ENCODE measurements at regions not wholly inside any gene's neighbourhood (a gene's known extent, or its start where the extent isn't known, plus 50 kb on each side); places are given as distances from the start of the nearest gene placed in this dataset.

GRCh38 chr11:81942646-81943045, 791.0 kb downstream of the FAM181B start:
- WGBS, 2 experiments (ENCODE audit: extremely low coverage in 2 of 2, insufficient read length in 1 of 2), result no CpG with 5 or more reads among the region's 2 CpGs

More at GRCh38 chr11:81942646-81943045, 791.0 kb downstream of the FAM181B start:
- Histone ChIP-seq H4K20me1 (ENCODE audit: insufficient read depth, low read length) (no peaks in the 10 kb centered on the region), H3K4ac (ENCODE audit: low read depth, low read length) (no peak overlapping the region), H3K4me3 (ENCODE audit: insufficient read depth, low read depth, low read length) (no peak overlapping the region), H2BK15ac (ENCODE audit: low read depth, low read length) (no peak overlapping the region), H3K4me1 (ENCODE audit: control insufficient read depth, insufficient read depth, low read length) (no peaks in the 10 kb centered on the region), H2AK5ac (ENCODE audit: low read depth, low read length) (no peak overlapping the region), H3K56ac (ENCODE audit: extremely low read depth, insufficient read depth, low read length) (no peak overlapping the region), H3K27ac (ENCODE audit: insufficient read depth, low read length) (no peak overlapping the region), H3K18ac (ENCODE audit: low read depth, low read length) (no peak overlapping the region), H3K9me1 (ENCODE audit: insufficient read depth, low read length) (no peaks in the 10 kb centered on the region), H4K8ac (ENCODE audit: low read depth in 2 of 2, low read length in 2 of 2) (no peak overlapping the region), H3K9ac (ENCODE audit: low read depth, low read length) (no peak overlapping the region), H2BK20ac (ENCODE audit: low read depth, low read length) (no peak overlapping the region), H4K91ac (ENCODE audit: insufficient read depth, low read depth, low read length) (no peak overlapping the region), H3K23ac (ENCODE audit: low read depth, low read length) (no peak overlapping the region), H3K4me2 (ENCODE audit: low read depth, low read length) (no peak overlapping the region), H2AK9ac (replicated peaks; ENCODE audit: low read depth, low read length, poor library complexity) (no peak overlapping the region), H3K9me3 (ENCODE audit: control insufficient read depth, insufficient read depth, low read length) (no peaks in the 10 kb centered on the region), H4K5ac (ENCODE audit: low read depth, low read length) (no peak overlapping the region), H3K79me1 (ENCODE audit: low read depth in 1 of 2, low read length in 2 of 2) (no peaks in the 10 kb centered on the region), H2BK120ac (ENCODE audit: low read depth, low read length) (no peak overlapping the region), H3K36me3 (ENCODE audit: control insufficient read depth, insufficient read depth, low read length) (no peaks in the 10 kb centered on the region), H2BK5ac (ENCODE audit: low read depth, low read length, poor library complexity, severe bottlenecking) (no peak overlapping the region), H3K27me3 (ENCODE audit: control insufficient read depth, insufficient read depth, low read length) (no peaks in the 10 kb centered on the region), H2AFZ (replicated peaks; ENCODE audit: low read length, poor library complexity) (no peak overlapping the region), H3K14ac (replicated peaks; ENCODE audit: low read depth, low read length) (no peak overlapping the region)
- no peak for DNase-seq
- no TSS peak for BruUV-seq (replicated peaks)
- no peak for ATAC-seq (ENCODE audit: low read depth)
- dilution Hi-C loops (cut with HindIII; ENCODE audit: low sequenced_read_pairs, unreplicated experiment), result no loop called here
- POLR2A ChIA-PET (ENCODE audit: unreplicated experiment), result no interaction called here
- TF ChIP-seq CEBPB (IDR thresholded peaks at IDR 0.05; ENCODE audit: low read depth, low read length) (no peak), USF2 (IDR thresholded peaks at IDR 0.05; ENCODE audit: low read depth, low read length) (no peak), MAZ (IDR thresholded peaks at IDR 0.05; ENCODE audit: borderline replicate concordance, low read depth, low read length) (no peak), MXI1 (IDR thresholded peaks at IDR 0.05; ENCODE audit: borderline replicate concordance, low read depth, low read length) (no peak), BHLHE40 (IDR thresholded peaks at IDR 0.05; ENCODE audit: low read depth, low read length) (no peak), NFE2L2 (IDR thresholded peaks at IDR 0.05; ENCODE audit: low read depth, low read length) (no peak), POLR2A (IDR thresholded peaks at IDR 0.05; ENCODE audit: low read depth, low read length) (no peak), CHD1 (IDR thresholded peaks at IDR 0.05; ENCODE audit: low read depth, low read length) (no peak), RCOR1 (IDR thresholded peaks at IDR 0.05; ENCODE audit: insufficient replicate concordance, low read length) (no peak), ELK1 (IDR thresholded peaks at IDR 0.05; ENCODE audit: borderline replicate concordance, low read depth, low read length) (no peak), CTCF (conservative IDR thresholded peaks at IDR 0.05; ENCODE audit: low read depth, low read length) (no peak), FOS (IDR thresholded peaks at IDR 0.05; ENCODE audit: low read depth, low read length) (no peak), MAFK (IDR thresholded peaks at IDR 0.05; ENCODE audit: low read depth, low read length) (no peak), RFX5 (IDR thresholded peaks at IDR 0.05; ENCODE audit: low read depth, low read length) (no peak), SMC3 (IDR thresholded peaks at IDR 0.05; ENCODE audit: low read depth, low read length) (no peak), RAD21 (IDR thresholded peaks at IDR 0.05; ENCODE audit: low read length) (no peak)
- CTCF ChIA-PET, result no interaction called here
- in situ Hi-C loops (cut with MboI; ENCODE audit: low sequenced_read_pairs), result no loop called here
- intact Hi-C loops (cut with micrococcal nuclease), result no loop called here
